Osteoblast (primary cell): ENCODE measurements at regions not wholly inside any gene's neighbourhood (a gene's known extent, or its start where the extent isn't known, plus 50 kb on each side); places are given as distances from the start of the nearest gene placed in this dataset.

Experiments
- DNase-seq: peaks from one replicate; pipeline ENCODE4 v3.0.0; 2011; ENCODE audit warnings: low spot score, mixed read lengths; ENCODE audit not compliant: insufficient read length; ENCODE audit errors: missing footprints
- H2AFZ ChIP-seq: 2 replicates; pipeline ENCODE4 v1.6.0; 2011; ENCODE audit warnings: mild to moderate bottlenecking, low read length
- H3K27ac ChIP-seq: 2 replicates; pipeline ENCODE4 v1.5.1; 2011; ENCODE audit warnings: mild to moderate bottlenecking, low read depth, low read length, moderate library complexity
- H3K27me3 ChIP-seq: 2 replicates; pipeline ENCODE4 v1.6.0; 2012; ENCODE audit warnings: mild to moderate bottlenecking, control low read depth, inconsistent platforms, low read length, moderate library complexity; ENCODE audit not compliant: insufficient read depth
- H3K36me3 ChIP-seq: 2 replicates; pipeline ENCODE4 v1.5.1; 2011; ENCODE audit warnings: mild to moderate bottlenecking, low read length, control low read depth, moderate library complexity; ENCODE audit not compliant: insufficient read depth
- H3K4me1 ChIP-seq: 2 replicates; pipeline ENCODE4 v1.5.1; 2011; ENCODE audit warnings: mild to moderate bottlenecking, low read length, control low read depth, moderate library complexity; ENCODE audit not compliant: insufficient read depth
- H3K4me2 ChIP-seq: 2 replicates; pipeline ENCODE4 v1.6.0; 2011; ENCODE audit warnings: mild to moderate bottlenecking, low read length; ENCODE audit not compliant: insufficient read depth
- H3K4me3 ChIP-seq: fragments of 200-600 bp; sonication (generic); 3 replicates; pipeline ENCODE4 v1.5.1; 2012; ENCODE audit warnings: mild to moderate bottlenecking, low read length, inconsistent platforms; ENCODE audit not compliant: insufficient read depth
- H3K79me2 ChIP-seq: 2 replicates; pipeline ENCODE4 v1.6.0; 2012; ENCODE audit warnings: mild to moderate bottlenecking, low read length, control low read depth, inconsistent platforms; ENCODE audit not compliant: insufficient read depth
- H3K9me3 ChIP-seq: 2 replicates; pipeline ENCODE4 v1.5.1; 2011; ENCODE audit warnings: low read depth, low read length, control low read depth
- H4K20me1 ChIP-seq: 2 replicates; pipeline ENCODE4 v1.6.0; 2012; ENCODE audit warnings: mild to moderate bottlenecking, low read length, control low read depth; ENCODE audit not compliant: insufficient read depth
- TF ChIP-seq, protein P1 (sequence below): IDR thresholded peaks from 2 replicates; pipeline ENCODE4 v1.5.1; 2011; ENCODE audit warnings: mild to moderate bottlenecking, low read depth, low read length, moderate library complexity; ENCODE audit errors: extremely low read depth

DNA sequence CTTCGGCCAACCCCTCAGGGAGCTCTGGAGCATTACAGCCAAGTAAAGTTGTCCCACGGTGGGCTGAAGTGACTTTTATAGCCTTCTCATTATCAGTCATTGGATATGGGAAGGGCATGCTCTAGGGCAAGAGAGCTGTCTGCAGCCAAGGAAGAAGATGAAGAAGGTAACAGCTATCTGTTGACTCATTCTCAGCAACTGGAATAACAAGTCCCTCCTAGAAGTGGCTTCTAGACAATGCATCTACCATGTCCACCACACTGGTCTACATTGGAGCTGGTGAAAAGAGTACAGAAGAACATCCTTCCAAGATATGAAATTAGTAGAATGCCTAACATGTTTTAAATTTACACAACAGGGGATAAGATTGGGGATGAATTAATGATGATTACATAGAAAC lies 524.2 kb downstream of the ACTL7B start:
- H3K27ac ChIP-seq, result no peak overlapping the region
- H3K36me3 ChIP-seq, result no peaks in the 10 kb centered on the region
- no peak overlapping the region for H3K4me2 ChIP-seq
- no peak overlapping the region for H3K4me3 ChIP-seq
- TF ChIP-seq, protein P1, sequence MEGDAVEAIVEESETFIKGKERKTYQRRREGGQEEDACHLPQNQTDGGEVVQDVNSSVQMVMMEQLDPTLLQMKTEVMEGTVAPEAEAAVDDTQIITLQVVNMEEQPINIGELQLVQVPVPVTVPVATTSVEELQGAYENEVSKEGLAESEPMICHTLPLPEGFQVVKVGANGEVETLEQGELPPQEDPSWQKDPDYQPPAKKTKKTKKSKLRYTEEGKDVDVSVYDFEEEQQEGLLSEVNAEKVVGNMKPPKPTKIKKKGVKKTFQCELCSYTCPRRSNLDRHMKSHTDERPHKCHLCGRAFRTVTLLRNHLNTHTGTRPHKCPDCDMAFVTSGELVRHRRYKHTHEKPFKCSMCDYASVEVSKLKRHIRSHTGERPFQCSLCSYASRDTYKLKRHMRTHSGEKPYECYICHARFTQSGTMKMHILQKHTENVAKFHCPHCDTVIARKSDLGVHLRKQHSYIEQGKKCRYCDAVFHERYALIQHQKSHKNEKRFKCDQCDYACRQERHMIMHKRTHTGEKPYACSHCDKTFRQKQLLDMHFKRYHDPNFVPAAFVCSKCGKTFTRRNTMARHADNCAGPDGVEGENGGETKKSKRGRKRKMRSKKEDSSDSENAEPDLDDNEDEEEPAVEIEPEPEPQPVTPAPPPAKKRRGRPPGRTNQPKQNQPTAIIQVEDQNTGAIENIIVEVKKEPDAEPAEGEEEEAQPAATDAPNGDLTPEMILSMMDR, result no peak
- H2AFZ ChIP-seq, result no peak overlapping the region
- no peaks in the 10 kb centered on the region for H3K9me3 ChIP-seq
- no peaks in the 10 kb centered on the region for H3K27me3 ChIP-seq
- no peaks in the 10 kb centered on the region for H3K4me1 ChIP-seq
- DNase-seq, result no peak
- H3K79me2 ChIP-seq, result no peaks in the 10 kb centered on the region
- no peaks in the 10 kb centered on the region for H4K20me1 ChIP-seq

DNA sequence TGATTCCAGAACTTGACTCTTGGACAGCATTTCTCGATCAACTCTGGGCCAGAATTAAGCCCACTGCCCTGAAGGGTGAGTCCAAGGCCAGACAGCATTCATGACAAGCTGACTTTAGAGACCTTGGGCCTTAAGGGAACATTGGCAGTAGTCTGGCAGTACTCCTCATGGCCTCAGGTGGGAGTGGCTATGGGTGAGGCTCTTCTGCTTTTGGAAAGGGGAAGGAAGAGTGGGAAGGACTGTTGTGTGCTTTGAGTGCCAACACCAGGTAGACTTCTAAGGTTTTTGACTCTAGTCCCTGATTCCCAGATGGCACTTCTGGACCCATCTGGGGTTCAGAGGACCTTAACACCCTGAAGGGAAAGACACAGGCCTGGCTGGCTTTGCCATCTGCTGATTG lies 530.4 kb downstream of the ACTL7B start:
- TF ChIP-seq, protein P1, result no peak
- Histone ChIP-seq H3K4me2 (no peak overlapping the region), H4K20me1 (no peaks in the 10 kb centered on the region), H3K36me3 (no peaks in the 10 kb centered on the region), H3K79me2 (no peaks in the 10 kb centered on the region), H3K9me3 (no peaks in the 10 kb centered on the region), H3K4me1 (no peaks in the 10 kb centered on the region), H3K4me3 (no peak overlapping the region), H2AFZ (no peak overlapping the region), H3K27me3 (no peaks in the 10 kb centered on the region), H3K27ac (no peak overlapping the region)
- no peak for DNase-seq

DNA sequence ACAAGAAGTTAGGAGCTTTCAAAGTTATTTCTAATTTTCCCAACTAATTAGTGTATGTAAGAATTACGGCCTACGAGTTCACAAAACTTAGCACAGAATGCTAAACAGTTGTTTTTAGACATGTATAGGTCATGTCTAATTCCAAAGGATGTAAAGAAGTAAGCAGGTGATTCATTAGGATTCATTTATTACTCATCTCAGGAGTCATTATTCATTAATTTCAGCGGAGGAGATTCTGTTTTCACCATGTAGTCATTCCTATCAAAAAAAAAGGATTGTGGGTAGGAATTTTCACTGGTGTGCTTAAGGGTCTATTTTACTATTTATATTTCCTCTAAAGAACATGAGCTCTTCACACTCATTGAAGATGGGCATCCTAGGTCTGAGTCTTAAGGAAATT lies 532.2 kb downstream of the ACTL7B start:
- no peak overlapping the region for H3K4me3 ChIP-seq
- H3K27ac ChIP-seq, result no peak overlapping the region
- no peaks in the 10 kb centered on the region for H3K9me3 ChIP-seq
- H3K27me3 ChIP-seq, result no peaks in the 10 kb centered on the region
- no peaks in the 10 kb centered on the region for H4K20me1 ChIP-seq
- TF ChIP-seq, protein P1, result no peak
- H2AFZ ChIP-seq, result no peak overlapping the region
- no peaks in the 10 kb centered on the region for H3K36me3 ChIP-seq
- H3K4me2 ChIP-seq, result no peak overlapping the region
- DNase-seq, result no peak
- H3K79me2 ChIP-seq, result no peaks in the 10 kb centered on the region
- H3K4me1 ChIP-seq, result no peaks in the 10 kb centered on the region

DNA sequence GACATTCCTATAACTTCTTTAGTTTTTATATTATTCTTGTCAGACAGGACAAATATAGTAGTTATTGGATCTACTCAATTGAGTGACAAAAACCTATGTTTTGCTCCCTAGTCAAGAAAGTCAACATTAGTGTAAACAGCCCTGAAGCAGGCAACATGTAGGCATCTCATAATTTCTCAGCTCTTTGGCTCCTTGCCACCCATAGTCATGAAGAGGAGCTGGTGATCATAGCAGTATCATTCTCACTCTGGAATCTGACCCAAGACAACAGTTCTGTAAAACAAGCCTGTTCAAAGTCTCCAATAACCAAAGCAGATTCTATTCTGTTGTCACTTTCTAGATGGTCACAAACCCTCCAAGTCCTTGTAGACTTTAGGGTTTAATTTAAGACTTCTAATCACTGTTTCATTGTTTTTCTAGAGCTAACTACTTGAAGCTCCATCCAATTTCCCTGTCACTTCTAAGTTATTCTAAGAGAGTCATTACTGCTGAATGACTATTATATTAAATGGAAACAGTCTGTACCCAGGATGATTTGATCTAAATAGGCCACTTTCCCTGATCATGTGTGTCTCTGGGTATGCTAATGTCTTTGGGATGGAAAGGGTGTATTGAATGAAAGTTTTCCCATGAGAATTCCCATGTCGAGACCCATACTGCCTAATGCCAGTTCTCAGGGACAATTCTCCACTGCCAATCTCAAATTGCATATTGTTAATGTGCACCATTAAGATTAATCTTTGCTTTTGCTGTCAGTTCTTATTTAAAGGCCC lies 533.3 kb downstream of the ACTL7B start:
- Histone ChIP-seq H3K27ac (no peak overlapping the region), H3K4me1 (no peaks in the 10 kb centered on the region), H3K36me3 (no peaks in the 10 kb centered on the region), H3K4me3 (no peak overlapping the region), H4K20me1 (no peaks in the 10 kb centered on the region), H3K27me3 (no peaks in the 10 kb centered on the region), H3K9me3 (no peaks in the 10 kb centered on the region), H2AFZ (no peak overlapping the region), H3K4me2 (no peak overlapping the region), H3K79me2 (no peaks in the 10 kb centered on the region)
- DNase-seq, result no peak
- TF ChIP-seq, protein P1, result no peak
